HepG2 (cell line): ENCODE measurements at regions not wholly inside any gene's neighbourhood (a gene's known extent, or its start where the extent isn't known, plus 50 kb on each side); places are given as distances from the start of the nearest gene placed in this dataset.

Experiments
- ATAC-seq: fragments of 200-7000 bp; cut with Tn5 transposase; 3 replicates; pipeline ENCODE4 v1.9.1; 2020; ENCODE audit warnings: mild to moderate bottlenecking, moderate library complexity
- BruUV-seq: library from RNA; stranded (reverse); fragments of 400-500 nt; replicated peaks from 2 replicates; lab custom pipeline; 2021; lab: Mats Ljungman, UMichigan
- CTCF ChIA-PET: fragments of 300-600 bp; formaldehyde crosslinking; extraction: SDS; loops from one replicate; lab custom pipeline; 2021; ENCODE audit warnings: low total read pairs, inconsistent platforms, low intra/inter-chr PET ratio; lab: Yijun Ruan, JAX
- POLR2A ChIA-PET: fragments of 350-600 bp; sonication (Branson Sonifier 250); formaldehyde crosslinking; loops from one replicate; lab custom pipeline; 2020; ENCODE audit warnings: antibody characterized with exemption, inconsistent platforms; lab: Yijun Ruan, JAX
- DNase-seq: peaks from one replicate; pipeline ENCODE4 v3.0.0-alpha.2; 2015; ENCODE audit warnings: low spot score
- FAIRE-seq: peaks from 3 replicates; lab custom pipeline; 2011; peaks lifted over from hg19 to GRCh38; lab: Jason Lieb, UNC
- H2AFZ ChIP-seq: one replicate; pipeline ENCODE4 v1.6.1; 2011; ENCODE audit warnings: low read length, inconsistent platforms
- H3K27ac ChIP-seq: fragments of 300-600 bp; 3 replicates; pipeline ENCODE4 v1.8.0; 2011; ENCODE audit warnings: mixed run types, mild to moderate bottlenecking, mixed read lengths, low read length, inconsistent platforms; ENCODE audit not compliant: insufficient read depth; ENCODE audit errors: extremely low read length
- H3K27me3 ChIP-seq, 2 experiments: fragments of 200-600 bp in 1 of 2; 2 replicates in 1 of 2; 3 replicates in 1 of 2; pipeline versions ENCODE4 v1.6.0 to v1.8.0; 2011; ENCODE audit warnings: low read length in 2 of 2, mild to moderate bottlenecking in 2 of 2, moderate library complexity in 2 of 2, inconsistent platforms in 1 of 2; ENCODE audit not compliant: insufficient read depth in 2 of 2, control insufficient read depth in 1 of 2
- H3K36me3 ChIP-seq, 2 experiments: fragments of 200-600 bp in 1 of 2; replicated peaks in 1 of 2; 2 replicates in 1 of 2; 3 replicates in 1 of 2; pipeline versions ENCODE4 v1.5.1 to v1.8.0; 2011; ENCODE audit warnings: low read length in 2 of 2, inconsistent platforms in 1 of 2; ENCODE audit not compliant: insufficient read depth in 2 of 2, control insufficient read depth in 1 of 2
- H3K4me1 ChIP-seq: 2 replicates; pipeline ENCODE4 v1.5.1; 2012; ENCODE audit warnings: low read length, inconsistent platforms; ENCODE audit not compliant: insufficient read depth
- H3K4me2 ChIP-seq: 2 replicates; pipeline ENCODE4 v1.6.0; 2011; ENCODE audit warnings: low read depth, low read length, inconsistent platforms
- H3K4me3 ChIP-seq, 3 experiments: fragments of 200-600 bp in 1 of 3; sonication (generic), shearing (Covaris generic) in 1 of 3; replicated peaks in 1 of 3; 2 replicates each; pipeline ENCODE4 v1.5.1; 2011 to 2016; ENCODE audit warnings: low read length in 3 of 3, inconsistent platforms in 2 of 3, low read depth in 2 of 3, mild to moderate bottlenecking in 2 of 3, control low read depth in 1 of 3, mixed read lengths in 1 of 3; ENCODE audit not compliant: insufficient read depth in 1 of 3
- H3K79me2 ChIP-seq: one replicate; pipeline ENCODE4 v1.6.1; 2011; ENCODE audit warnings: low read length, inconsistent platforms; ENCODE audit not compliant: insufficient read depth
- H3K9ac ChIP-seq: 2 replicates; pipeline ENCODE4 v1.6.0; 2011; ENCODE audit warnings: mild to moderate bottlenecking, low read depth, low read length, inconsistent platforms; ENCODE audit not compliant: insufficient read depth
- H3K9me3 ChIP-seq: 2 replicates; pipeline ENCODE4 v1.5.1; 2012; ENCODE audit warnings: mild to moderate bottlenecking, low read length
- H4K20me1 ChIP-seq: 2 replicates; pipeline ENCODE4 v1.6.0; 2011; ENCODE audit warnings: inconsistent platforms, mild to moderate bottlenecking, low read length, moderate library complexity; ENCODE audit not compliant: insufficient read depth
- AGO1 ChIP-seq: fragments of 200-400 bp; formaldehyde crosslinking; IDR thresholded peaks from 2 replicates; pipeline ENCODE4 v1.6.1; 2017; ENCODE audit warnings: mild to moderate bottlenecking, low read depth, low read length, moderate library complexity; ENCODE audit not compliant: poor library complexity, severe bottlenecking
- BCLAF1 ChIP-seq: fragments of 450-650 bp; IDR thresholded peaks from 2 replicates; pipeline ENCODE4 v1.6.1; 2017; ENCODE audit warnings: mild to moderate bottlenecking
- CCDC6 ChIP-seq: sonication (generic); formaldehyde crosslinking; IDR thresholded peaks from 2 replicates; pipeline ENCODE4 v1.8.1; 2022; ENCODE audit warnings: mild to moderate bottlenecking, missing genetic modification reagents, moderate library complexity
- CEBPB ChIP-seq: IDR thresholded peaks from 2 replicates; pipeline ENCODE4 v1.6.1; 2011; ENCODE audit warnings: low read depth, low read length, improper control_type of control experiment, borderline replicate concordance
- CHD4 ChIP-seq: fragments of 200-600 bp; sonication (generic); IDR thresholded peaks from 2 replicates; pipeline ENCODE4 v1.7.0; 2017; ENCODE audit warnings: mild to moderate bottlenecking, low read length, borderline replicate concordance
- DPF2 ChIP-seq: sonication (generic); formaldehyde crosslinking; IDR thresholded peaks from 2 replicates; pipeline ENCODE4 v1.4.0; 2020; ENCODE audit warnings: mild to moderate bottlenecking, low read depth, missing genetic modification reagents, borderline replicate concordance
- FOXO4 ChIP-seq: sonication (generic); formaldehyde crosslinking; conservative IDR thresholded peaks from 2 replicates; pipeline ENCODE4 v1.8.1; 2023; ENCODE audit warnings: missing genetic modification reagents
- FOXP1 ChIP-seq, 2 experiments: fragments of 450-650 bp in 1 of 2; IDR thresholded peaks; 2 replicates each; pipeline ENCODE4 v1.6.1; 2017 to 2018; ENCODE audit warnings: antibody characterized with exemption in 1 of 2
- FUBP1 ChIP-seq: sonication (generic); formaldehyde crosslinking; IDR thresholded peaks from 2 replicates; pipeline ENCODE4 v1.5.1; 2020; ENCODE audit warnings: missing genetic modification reagents, mild to moderate bottlenecking, borderline replicate concordance
- HIC2 ChIP-seq: sonication (generic); formaldehyde crosslinking; IDR thresholded peaks from 2 replicates; pipeline ENCODE4 v1.9.0; 2022; ENCODE audit warnings: low read depth, missing genetic modification reagents
- HMG20B ChIP-seq: conservative IDR thresholded peaks from 2 replicates; pipeline ENCODE4 v1.6.1; 2016; ENCODE audit warnings: missing genetic modification reagents, missing compliant biosample characterization
- SMARCE1 ChIP-seq: fragments of 450-650 bp; IDR thresholded peaks from 2 replicates; pipeline ENCODE4 v1.6.1; 2017; ENCODE audit warnings: borderline replicate concordance
- SUZ12 ChIP-seq: fragments of 150-350 bp; IDR thresholded peaks from 2 replicates; pipeline ENCODE4 v1.6.1; 2014; ENCODE audit warnings: low read depth, low read length
- ZNF552 ChIP-seq: sonication (generic); formaldehyde crosslinking; IDR thresholded peaks from 2 replicates; pipeline ENCODE4 v1.9.0; 2022; ENCODE audit warnings: missing genetic modification reagents, mild to moderate bottlenecking, borderline replicate concordance
- ZSCAN25 ChIP-seq: sonication (generic); formaldehyde crosslinking; IDR thresholded peaks from 2 replicates; pipeline ENCODE4 v1.8.0; 2022; ENCODE audit warnings: mild to moderate bottlenecking, missing genetic modification reagents
- ZSCAN9 ChIP-seq: IDR thresholded peaks from 2 replicates; pipeline ENCODE4 v1.6.1; 2016; ENCODE audit warnings: borderline replicate concordance
- WGBS: methylation state at CpG from one replicate; pipeline ENCODE4 v1.1.6; 2017; ENCODE audit warnings: low lambda C conversion rate; 5-methylcytosine and 5-hydroxymethylcytosine counted together
- in situ Hi-C: cut with HindIII; loops from 2 replicates; pipeline ENCODE4 v1.10.0; 2017; ENCODE audit warnings: low pct_unique_long_range_greater_than_20kb; ENCODE audit not compliant: extremely low pct_ligation_motif_present
- intact Hi-C: fragments of 100-400 bp; cut with micrococcal nuclease; formaldehyde crosslinking; loops from one replicate; pipeline ENCODE4 v1.10.0; 2022; ENCODE audit not compliant: unreplicated experiment

GRCh38 chr2:146893500-146894041 lies 951.3 kb upstream of the ACVR2A start:
- FAIRE-seq (no peak), ATAC-seq (no peak), DNase-seq (no peak)
- no peaks in the 10 kb centered on the region for H3K27me3 ChIP-seq
- no peak overlapping the region for H3K9ac ChIP-seq
- CTCF ChIA-PET: no interaction called here
- no TSS peak for BruUV-seq
- H3K9me3 ChIP-seq: no peaks in the 10 kb centered on the region
- H2AFZ ChIP-seq: no peak overlapping the region
- intact Hi-C loops: no loop called here
- no peaks in the 10 kb centered on the region for H3K36me3 ChIP-seq
- H3K4me2 ChIP-seq: no peak overlapping the region
- H3K4me1 ChIP-seq: no peaks in the 10 kb centered on the region
- WGBS: under 1% methylated on average over 5 of the region's 5 CpGs
- H3K4me3 ChIP-seq: no peak overlapping the region
- no peak overlapping the region for H3K27ac ChIP-seq
- POLR2A ChIA-PET: no interaction called here
- in situ Hi-C loops: no loop called here
- no peaks in the 10 kb centered on the region for H3K79me2 ChIP-seq
- H4K20me1 ChIP-seq: no peaks in the 10 kb centered on the region
- no peak for TF ChIP-seq HIC2 (CRISPR knock-in tag)
- TF ChIP-seq FUBP1 (CRISPR knock-in tag): no peak
- TF ChIP-seq SUZ12: no peak
- TF ChIP-seq DPF2 (CRISPR knock-in tag): no peak
- no peak for TF ChIP-seq FOXP1 (IDR thresholded peaks at IDR 0.05)
- no peak for TF ChIP-seq FOXP1 (CRISPR knock-in tag; IDR thresholded peaks at IDR 0.05)
- no peak for TF ChIP-seq ZSCAN9 (CRISPR knock-in tag)
- TF ChIP-seq AGO1: no peak
- no peak for TF ChIP-seq CEBPB
- TF ChIP-seq BCLAF1: no peak
- no peak for TF ChIP-seq HMG20B
- TF ChIP-seq ZNF552: no peak
- TF ChIP-seq SMARCE1: no peak
- no peak for TF ChIP-seq CCDC6 (CRISPR knock-in tag)
- TF ChIP-seq FOXO4 (CRISPR knock-in tag): no peak
- TF ChIP-seq CHD4: no peak
- TF ChIP-seq ZSCAN25 (CRISPR knock-in tag): no peak
